AG04449 (cell line): ENCODE measurements at regions not wholly inside any gene's neighbourhood (a gene's known extent, or its start where the extent isn't known, plus 50 kb on each side); places are given as distances from the start of the nearest gene placed in this dataset.

ENCODE experiments used
- CTCF ChIA-PET: fragments of 350-600 bp; formaldehyde crosslinking; extraction: SDS; loops from one replicate; lab custom pipeline; 2021; ENCODE audit warnings: antibody characterized with exemption; lab: Yijun Ruan, JAX
- POLR2A ChIA-PET: fragments of 400-600, 350-600 bp; formaldehyde crosslinking; extraction: SDS; loops from one replicate; lab custom pipeline; 2020; ENCODE audit warnings: antibody characterized with exemption, inconsistent platforms; lab: Yijun Ruan, JAX
- DNase-seq: peaks from one replicate; pipeline ENCODE4 v3.0.0-alpha.2; 2010; ENCODE audit warnings: low read depth, low spot score
- H3K4me3 ChIP-seq: 2 replicates; pipeline ENCODE4 v1.5.1; 2011; ENCODE audit warnings: low read depth, mild to moderate bottlenecking, control low read depth, low read length
- CTCF ChIP-seq: IDR thresholded peaks from one replicate; pipeline ENCODE4 v1.5.1; 2011; ENCODE audit warnings: mild to moderate bottlenecking, moderate library complexity, low read length, control low read depth, inconsistent platforms; ENCODE audit not compliant: insufficient read depth; ENCODE audit errors: missing control alignments

- DNase-seq: no peak
- CTCF ChIA-PET: no interaction called here
- no peak overlapping the region for H3K4me3 ChIP-seq
- no peak for TF ChIP-seq CTCF
- POLR2A ChIA-PET: no interaction called here
These were observed 148.2 kb downstream of the BMP7 start for GRCh38 chr20:57118107-57118769.
